Naive thymus-derived CD4-positive, alpha-beta T cell (primary cell): ENCODE measurements at regions not wholly inside any gene's neighbourhood (a gene's known extent, or its start where the extent isn't known, plus 50 kb on each side); places are given as distances from the start of the nearest gene placed in this dataset.

Experiments used
- ATAC-seq: fragments of 150-1000 bp; cut with Tn5 transposase; 2 replicates; pipeline ENCODE4 v1.10.0; 2021; ENCODE audit warnings: mild to moderate bottlenecking, moderate library complexity
- CTCF ChIA-PET: fragments of 350-600 bp; sonication (Branson Sonifier 250); formaldehyde crosslinking; loops from one replicate; lab custom pipeline; 2021; ENCODE audit warnings: antibody characterized with exemption; lab: Charles Lee
- POLR2A ChIA-PET: fragments of 350-600 bp; sonication (Branson Sonifier 250); formaldehyde crosslinking; loops from one replicate; lab custom pipeline; 2021; ENCODE audit warnings: antibody characterized with exemption, inconsistent platforms; lab: Charles Lee
- DNase-seq, 9 donors: peaks; one replicate each; pipeline versions ENCODE4 v3.0.0 to v3.0.0-alpha.2; 2020 to 2022; ENCODE audit warnings: mixed read lengths in 1 of 9
- H3K27ac ChIP-seq: one replicate; pipeline ENCODE4 v1.7.0; 2013; ENCODE audit warnings: mild to moderate bottlenecking, low read depth, low read length, moderate library complexity
- H3K27me3 ChIP-seq, 2 donors: one replicate each; pipeline ENCODE4 v1.7.0; 2013; ENCODE audit warnings: low read length in 2 of 2, mild to moderate bottlenecking in 2 of 2, moderate library complexity in 2 of 2; ENCODE audit not compliant: control insufficient read depth in 2 of 2, insufficient read depth in 2 of 2
- H3K36me3 ChIP-seq, 3 experiments: 1 replicate in 2 of 3; 2 replicates in 1 of 3; pipeline ENCODE4 v1.7.0; 2013; ENCODE audit warnings: low read length in 3 of 3, mild to moderate bottlenecking in 3 of 3, moderate library complexity in 1 of 3; ENCODE audit not compliant: insufficient read depth in 3 of 3, control insufficient read depth in 2 of 3
- H3K4me1 ChIP-seq, 2 donors: one replicate each; pipeline ENCODE4 v1.7.0; 2013; ENCODE audit warnings: low read length in 2 of 2, mild to moderate bottlenecking in 2 of 2, moderate library complexity in 1 of 2; ENCODE audit not compliant: control insufficient read depth in 2 of 2, insufficient read depth in 2 of 2
- H3K4me3 ChIP-seq: 2 replicates; pipeline ENCODE4 v1.7.0; 2013; ENCODE audit warnings: mild to moderate bottlenecking, low read length
- H3K9me3 ChIP-seq, 3 experiments: 1 replicate in 2 of 3; 2 replicates in 1 of 3; pipeline ENCODE4 v1.7.0; 2013; ENCODE audit warnings: low read length in 3 of 3; ENCODE audit not compliant: control insufficient read depth in 2 of 3
- H3K27ac Mint-ChIP-seq, 9 donors: one replicate each; pipeline ENCODE4 v1.8.0; 2020 to 2022; ENCODE audit warnings: mixed read lengths in 9 of 9, mild to moderate bottlenecking in 8 of 9, moderate library complexity in 5 of 9, inconsistent platforms in 2 of 9
- H3K27me3 Mint-ChIP-seq, 5 donors: one replicate each; pipeline ENCODE4 v1.8.0; 2021 to 2022; ENCODE audit warnings: mixed read lengths in 5 of 5, mild to moderate bottlenecking in 1 of 5
- H3K36me3 Mint-ChIP-seq, 5 donors: one replicate each; pipeline ENCODE4 v1.8.0; 2020 to 2022; ENCODE audit warnings: mixed read lengths in 5 of 5, mild to moderate bottlenecking in 3 of 5, inconsistent platforms in 1 of 5
- H3K4me1 Mint-ChIP-seq, 7 donors: one replicate each; pipeline ENCODE4 v1.8.0; 2020 to 2022; ENCODE audit warnings: mixed read lengths in 7 of 7, mild to moderate bottlenecking in 3 of 7, inconsistent platforms in 1 of 7
- H3K4me3 Mint-ChIP-seq, 10 donors: one replicate each; pipeline ENCODE4 v1.8.0; 2020 to 2022; ENCODE audit warnings: mild to moderate bottlenecking in 10 of 10, mixed read lengths in 10 of 10, moderate library complexity in 6 of 10, inconsistent platforms in 2 of 10
- H3K9me3 Mint-ChIP-seq, 11 donors: one replicate each; pipeline ENCODE4 v1.8.0; 2020 to 2022; ENCODE audit warnings: mixed read lengths in 11 of 11, mild to moderate bottlenecking in 4 of 11, inconsistent platforms in 1 of 11, moderate library complexity in 1 of 11
- intact Hi-C, 2 donors: fragments of 100-400 bp; cut with micrococcal nuclease; formaldehyde crosslinking; loops; one replicate each; pipeline ENCODE4 v1.15.1; 2023

- CTCF ChIA-PET, result no interaction called here
- Histone ChIP-seq H3K36me3 (no peaks in the 10 kb centered on the region), H3K9me3 (no peaks in the 10 kb centered on the region), H3K4me3 (no peak overlapping the region), H3K4me1 (no peaks in the 10 kb centered on the region), H3K27ac (no peak overlapping the region), H3K27me3 (no peaks in the 10 kb centered on the region)
- no peak for ATAC-seq
- H3K27ac Mint-ChIP-seq, result no peak overlapping the region
- DNase-seq, result no peak
- no peak overlapping the region for H3K4me3 Mint-ChIP-seq
- H3K36me3 Mint-ChIP-seq, result no peaks in the 10 kb centered on the region
- H3K27me3 Mint-ChIP-seq, result peaks cover 0 to 9% (median 0%) of the 10 kb centered on the region in 5 donors
- H3K4me1 Mint-ChIP-seq, result no peaks in the 10 kb centered on the region
- POLR2A ChIA-PET, result no interaction called here
- intact Hi-C loops, result no loop called here
- H3K9me3 Mint-ChIP-seq, result peaks cover 0 to 2% (median 0%) of the 10 kb centered on the region in 11 donors
Measured at GRCh38 chr18:2002151-2002550, 569.2 kb downstream of the METTL4 start.

- intact Hi-C loops, result no loop called here
- Histone ChIP-seq H3K4me3 (no peak overlapping the region), H3K27ac (no peak overlapping the region), H3K27me3 (no peaks in the 10 kb centered on the region), H3K9me3 (no peaks in the 10 kb centered on the region), H3K4me1 (no peaks in the 10 kb centered on the region), H3K36me3 (no peaks in the 10 kb centered on the region)
- Mint-ChIP-seq H3K4me1 (no peaks in the 10 kb centered on the region), H3K4me3 (no peak overlapping the region), H3K9me3 (peaks cover 0 to 2% (median 0%) of the 10 kb centered on the region in 11 donors), H3K36me3 (no peaks in the 10 kb centered on the region), H3K27ac (no peak overlapping the region), H3K27me3 (peaks cover 0 to 9% (median 0%) of the 10 kb centered on the region in 5 donors)
- ChIA-PET CTCF (no interaction called here), POLR2A (no interaction called here)
- ATAC-seq (no peak), DNase-seq (no peak)
Measured at GRCh38 chr18:2002604-2003003, 568.7 kb downstream of the METTL4 start.

DNA sequence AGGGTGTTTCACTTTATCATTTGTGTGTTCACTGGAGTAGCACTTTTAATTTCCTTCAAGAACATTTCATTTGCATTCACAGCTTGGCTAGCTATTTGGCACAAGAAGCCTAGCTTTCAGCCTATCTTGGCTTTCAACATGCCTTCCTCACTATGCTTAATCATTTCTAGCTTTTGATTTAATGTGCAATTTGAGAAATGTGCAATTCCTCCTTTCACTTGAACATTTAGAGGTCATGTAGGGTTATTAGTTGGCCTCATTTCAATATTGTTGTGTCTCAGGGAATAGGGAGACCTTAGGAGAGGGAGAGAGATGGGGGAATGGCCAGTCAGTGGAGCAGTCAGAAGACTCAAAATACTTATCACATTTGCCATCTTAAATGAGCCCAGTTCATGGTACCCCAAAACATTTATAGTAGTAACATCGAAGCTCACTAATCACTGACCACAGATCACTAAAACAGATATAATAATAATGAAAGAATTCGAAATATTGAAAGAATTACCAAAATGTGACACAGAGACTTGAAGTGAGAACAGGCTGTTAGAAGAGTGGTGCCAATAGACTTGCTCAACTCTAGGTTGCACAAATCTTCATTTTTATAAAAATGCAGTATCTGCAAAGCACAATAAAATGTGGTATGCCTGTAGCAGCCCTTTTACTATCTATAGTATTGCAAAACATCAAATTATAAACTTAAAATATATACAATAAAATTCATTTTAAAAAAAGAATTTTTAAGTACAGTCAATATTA lies 561.2 kb downstream of the METTL4 start:
- intact Hi-C loops, result no loop called here
- H3K27ac Mint-ChIP-seq, result no peak overlapping the region
- Histone ChIP-seq H3K36me3 (no peaks in the 10 kb centered on the region), H3K9me3 (no peaks in the 10 kb centered on the region), H3K27ac (no peak overlapping the region), H3K4me1 (no peaks in the 10 kb centered on the region), H3K4me3 (no peak overlapping the region), H3K27me3 (no peaks in the 10 kb centered on the region)
- ChIA-PET POLR2A (no interaction called here), CTCF (no interaction called here)
- DNase-seq, result no peak
- ATAC-seq, result no peak
- no peaks in the 10 kb centered on the region for H3K36me3 Mint-ChIP-seq
- H3K4me1 Mint-ChIP-seq, result no peaks in the 10 kb centered on the region
- H3K4me3 Mint-ChIP-seq, result no peak overlapping the region
- H3K27me3 Mint-ChIP-seq, result no peaks in the 10 kb centered on the region
- H3K9me3 Mint-ChIP-seq, result peaks cover 0 to 7% (median 0%) of the 10 kb centered on the region in 11 donors

DNA sequence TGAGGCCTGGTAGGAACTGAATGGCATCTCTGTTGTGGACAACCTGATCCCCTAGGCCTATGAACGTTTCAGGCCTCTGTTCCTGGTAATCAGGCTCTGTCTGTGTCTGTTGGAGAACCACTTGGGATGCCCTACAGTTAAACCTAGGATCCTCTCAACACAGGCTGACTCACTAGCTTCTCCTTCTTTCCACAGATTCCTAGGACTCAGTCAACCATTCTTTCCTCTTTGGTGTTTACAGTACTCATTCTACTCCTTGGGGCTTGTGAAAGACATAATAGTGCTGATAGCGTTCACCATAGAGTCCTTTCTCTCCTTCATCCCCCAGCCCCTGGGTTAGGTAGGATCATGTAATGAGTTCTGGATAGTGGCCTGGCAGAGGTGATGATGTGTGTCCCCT lies 544.3 kb downstream of the METTL4 start:
- no peak overlapping the region for H3K4me3 ChIP-seq
- peaks cover 0 to 2% (median 0%) of the 10 kb centered on the region in 11 donors for H3K9me3 Mint-ChIP-seq

DNA sequence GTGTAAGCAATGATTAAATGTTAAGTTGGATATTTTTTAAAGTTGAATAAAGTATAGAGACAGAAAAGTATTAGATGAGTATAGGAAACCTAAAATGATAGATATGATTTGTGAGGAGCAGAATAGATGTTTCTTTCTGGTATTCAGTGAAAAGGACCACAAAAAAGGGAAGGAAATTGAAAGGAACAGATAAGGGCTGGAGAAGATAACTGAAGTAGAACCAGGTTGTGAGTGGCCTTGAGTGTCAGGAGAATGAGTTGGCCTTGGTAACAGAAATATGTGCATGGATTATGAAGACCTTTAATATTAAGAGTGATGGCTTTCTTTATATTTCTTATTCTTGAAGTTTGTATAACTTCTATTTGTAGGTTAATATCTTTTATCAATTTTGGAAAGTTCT lies 543.5 kb downstream of the METTL4 start:
- peaks cover 0 to 8% (median 0%) of the 10 kb centered on the region in 5 donors for H3K27me3 Mint-ChIP-seq

More for the DNA sequence above, 544.3 kb downstream of the METTL4 start:
- peaks cover 0 to 3% of the 10 kb centered on the region in 2 donors for H3K27me3 ChIP-seq
- intact Hi-C loops, result no loop called here
- no peak overlapping the region for H3K27ac ChIP-seq
- Mint-ChIP-seq H3K27me3 (peaks cover 0 to 6% (median 1%) of the 10 kb centered on the region in 5 donors), H3K4me1 (no peaks in the 10 kb centered on the region), H3K36me3 (no peaks in the 10 kb centered on the region), H3K4me3 (no peak overlapping the region), H3K27ac (no peak overlapping the region)
- ChIA-PET POLR2A (no interaction called here), CTCF (no interaction called here)
- ATAC-seq (no peak), DNase-seq (no peak)
- no peaks in the 10 kb centered on the region for H3K4me1 ChIP-seq
- H3K9me3 ChIP-seq, result no peaks in the 10 kb centered on the region
- H3K36me3 ChIP-seq, result no peaks in the 10 kb centered on the region

DNA sequence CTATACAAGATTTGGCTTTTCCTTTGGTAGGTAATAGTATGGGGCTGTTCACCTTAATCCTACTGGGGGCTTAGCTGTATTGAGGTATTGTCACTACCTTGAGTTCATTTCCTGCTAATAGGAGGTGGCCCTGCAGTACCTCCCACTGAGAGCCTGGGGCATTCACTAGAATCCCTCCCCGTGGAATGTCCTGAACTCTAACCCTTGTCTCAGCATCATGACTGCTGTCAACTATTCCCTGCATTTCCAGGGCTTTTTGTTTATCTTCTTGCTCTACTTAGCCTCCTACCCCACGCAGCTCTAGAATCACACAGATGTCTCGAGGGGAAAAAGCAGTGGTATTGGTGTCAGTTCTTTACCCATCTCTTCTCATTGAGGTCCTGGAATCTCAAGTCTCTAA lies 542.3 kb downstream of the METTL4 start:
- CTCF ChIA-PET, result no interaction called here
- no peaks in the 10 kb centered on the region for H3K36me3 Mint-ChIP-seq

More for the DNA sequence above, 543.5 kb downstream of the METTL4 start:
- intact Hi-C loops, result no loop called here
- H3K36me3 Mint-ChIP-seq, result no peaks in the 10 kb centered on the region
- POLR2A ChIA-PET, result no interaction called here
- no peaks in the 10 kb centered on the region for H3K27me3 ChIP-seq
- H3K9me3 ChIP-seq, result no peaks in the 10 kb centered on the region
- H3K4me3 Mint-ChIP-seq, result no peak overlapping the region
- CTCF ChIA-PET, result no interaction called here
- H3K9me3 Mint-ChIP-seq, result peaks cover 0 to 2% (median 0%) of the 10 kb centered on the region in 11 donors
- no peaks in the 10 kb centered on the region for H3K4me1 Mint-ChIP-seq
- ATAC-seq, result no peak
- H3K27ac Mint-ChIP-seq, result no peak overlapping the region
- H3K27ac ChIP-seq, result no peak overlapping the region
- no peak overlapping the region for H3K4me3 ChIP-seq
- no peaks in the 10 kb centered on the region for H3K36me3 ChIP-seq
- DNase-seq, result no peak
- H3K4me1 ChIP-seq, result no peaks in the 10 kb centered on the region

DNA sequence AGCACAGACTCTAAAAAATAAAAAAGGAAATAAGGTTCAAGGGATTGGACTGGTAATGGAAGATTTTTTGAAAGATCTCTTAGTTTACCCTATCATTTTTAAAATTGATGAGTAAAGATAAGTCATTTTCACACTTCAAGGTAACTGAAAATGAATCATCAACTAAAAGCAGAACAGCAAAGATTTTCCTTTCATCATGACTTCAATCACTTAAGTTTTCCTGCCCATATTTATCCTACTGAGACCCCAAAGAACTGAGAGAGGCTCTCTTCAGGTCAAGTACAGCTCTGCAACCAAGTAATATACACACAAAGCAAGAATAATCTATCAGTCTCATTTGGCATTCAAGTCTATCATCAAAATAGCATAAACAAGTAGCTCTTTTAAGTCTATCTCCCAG lies 540.7 kb downstream of the METTL4 start:
- H3K4me1 Mint-ChIP-seq, result no peaks in the 10 kb centered on the region
- Histone ChIP-seq H3K27ac (no peak overlapping the region), H3K36me3 (no peaks in the 10 kb centered on the region), H3K27me3 (no peaks in the 10 kb centered on the region), H3K4me1 (no peaks in the 10 kb centered on the region), H3K9me3 (no peaks in the 10 kb centered on the region), H3K4me3 (no peak overlapping the region)
- CTCF ChIA-PET, result no interaction called here
- intact Hi-C loops, result no loop called here
- POLR2A ChIA-PET, result no interaction called here
- no peak for ATAC-seq
- peaks cover 0 to 11% (median 0%) of the 10 kb centered on the region in 5 donors for H3K27me3 Mint-ChIP-seq
- no peaks in the 10 kb centered on the region for H3K36me3 Mint-ChIP-seq
- no peak overlapping the region for H3K4me3 Mint-ChIP-seq
- peaks cover 0 to 2% (median 0%) of the 10 kb centered on the region in 11 donors for H3K9me3 Mint-ChIP-seq
- no peak overlapping the region for H3K27ac Mint-ChIP-seq
- no peak for DNase-seq

More for the DNA sequence above, 542.3 kb downstream of the METTL4 start:
- no peak overlapping the region for H3K4me3 Mint-ChIP-seq
- peaks cover 0 to 8% (median 0%) of the 10 kb centered on the region in 5 donors for H3K27me3 Mint-ChIP-seq
- DNase-seq (no peak), ATAC-seq (no peak)
- no peak overlapping the region for H3K4me3 ChIP-seq
- H3K27me3 ChIP-seq, result no peaks in the 10 kb centered on the region
- H3K4me1 Mint-ChIP-seq, result no peaks in the 10 kb centered on the region
- POLR2A ChIA-PET, result no interaction called here
- H3K27ac ChIP-seq, result no peak overlapping the region
- peaks cover 0 to 2% (median 0%) of the 10 kb centered on the region in 11 donors for H3K9me3 Mint-ChIP-seq
- H3K27ac Mint-ChIP-seq, result no peak overlapping the region
- no peaks in the 10 kb centered on the region for H3K4me1 ChIP-seq
- intact Hi-C loops, result no loop called here
- no peaks in the 10 kb centered on the region for H3K36me3 ChIP-seq
- no peaks in the 10 kb centered on the region for H3K9me3 ChIP-seq
